GM18907 (cell line): ENCODE measurements at regions not wholly inside any gene's neighbourhood (a gene's known extent, or its start where the extent isn't known, plus 50 kb on each side); places are given as distances from the start of the nearest gene placed in this dataset.
"Not testable (repeated sequence)": the region's sequence is repeated elsewhere in the genome, so short reads cannot be mapped to it uniquely, and the experiment has no call there.

ENCODE experiments used
- ATAC-seq: cut with Tn5 transposase; IDR thresholded peaks from one replicate; pipeline ENCODE4 v1.9.1; 2021; ENCODE audit warnings: mild to moderate bottlenecking, moderate library complexity; ENCODE audit not compliant: unreplicated experiment

- no peak for ATAC-seq
Measured at GRCh38 chr17:14581186-14581830, 280.4 kb downstream of the HS3ST3B1 start.

GRCh38 chr17:14580499-14580898, 279.6 kb downstream of the HS3ST3B1 start:
- ATAC-seq: no peak

- ATAC-seq: no peak
Measured at GRCh38 chr17:14579716-14580115, 278.8 kb downstream of the HS3ST3B1 start.

- no peak for ATAC-seq
Measured at GRCh38 chr17:14575471-14575953, 274.6 kb downstream of the HS3ST3B1 start.

GRCh38 chr17:14560325-14560724, 259.4 kb downstream of the HS3ST3B1 start:
- ATAC-seq: not testable (repeated sequence)

GRCh38 chr17:14559264-14560119, 258.6 kb downstream of the HS3ST3B1 start:
- no peak for ATAC-seq

GRCh38 chr17:14557480-14557879, 256.6 kb downstream of the HS3ST3B1 start:
- no peak for ATAC-seq

GRCh38 chr17:14553847-14554246, 253.0 kb downstream of the HS3ST3B1 start:
- no peak for ATAC-seq

- no peak for ATAC-seq
Measured at GRCh38 chr17:14552306-14552705, 251.4 kb downstream of the HS3ST3B1 start.

- no peak for ATAC-seq
Measured at GRCh38 chr17:14547556-14547955, 246.7 kb downstream of the HS3ST3B1 start.

- ATAC-seq: no peak
Measured at GRCh38 chr17:14547016-14547415, 246.1 kb downstream of the HS3ST3B1 start.

- ATAC-seq: no peak
Measured at GRCh38 chr17:14545156-14545906, 244.4 kb downstream of the HS3ST3B1 start.

- ATAC-seq: no peak
Measured at GRCh38 chr17:14541714-14542113, 240.8 kb downstream of the HS3ST3B1 start.

GRCh38 chr17:14539801-14540200, 238.9 kb downstream of the HS3ST3B1 start:
- no peak for ATAC-seq

- not testable (repeated sequence) for ATAC-seq
Measured at GRCh38 chr17:14532242-14532641, 231.4 kb downstream of the HS3ST3B1 start.

- ATAC-seq: no peak
Measured at GRCh38 chr17:14525551-14526455, 224.9 kb downstream of the HS3ST3B1 start.

- ATAC-seq: no peak
Measured at GRCh38 chr17:14522795-14523387, 222.0 kb downstream of the HS3ST3B1 start.

GRCh38 chr17:14518919-14519318, 218.0 kb downstream of the HS3ST3B1 start:
- ATAC-seq: not testable (repeated sequence)

GRCh38 chr17:14514973-14515372, 214.1 kb downstream of the HS3ST3B1 start:
- no peak for ATAC-seq

- ATAC-seq: no peak
Measured at GRCh38 chr17:14513835-14514234, 213.0 kb downstream of the HS3ST3B1 start.
